CD4-positive, CD25-positive, alpha-beta regulatory T cell (primary cell): ENCODE measurements at regions not wholly inside any gene's neighbourhood (a gene's known extent, or its start where the extent isn't known, plus 50 kb on each side); places are given as distances from the start of the nearest gene placed in this dataset.

ENCODE experiments used
- ATAC-seq, 2 donors: fragments of 150-1000 bp; cut with Tn5 transposase; one replicate each; pipeline ENCODE4 v1.10.0; 2021; ENCODE audit warnings: low read depth in 2 of 2, moderate number of reproducible peaks in 2 of 2, moderate library complexity in 1 of 2
- DNase-seq, 3 donors: peaks; one replicate each; pipeline versions ENCODE4 v3.0.0 to v3.0.0-alpha.2; 2012 to 2022; ENCODE audit warnings: mixed read lengths in 1 of 3
- H3K27ac ChIP-seq: one replicate; pipeline ENCODE4 v1.7.0; 2013; ENCODE audit warnings: mild to moderate bottlenecking, low read length; ENCODE audit not compliant: insufficient read depth, poor library complexity, severe bottlenecking
- H3K27me3 ChIP-seq: one replicate; pipeline ENCODE4 v1.7.0; 2013; ENCODE audit warnings: low read length; ENCODE audit not compliant: control insufficient read depth, insufficient read depth
- H3K36me3 ChIP-seq: one replicate; pipeline ENCODE4 v1.7.0; 2013; ENCODE audit warnings: mild to moderate bottlenecking, low read length, moderate library complexity; ENCODE audit not compliant: control insufficient read depth, insufficient read depth
- H3K4me1 ChIP-seq: 2 replicates; pipeline ENCODE4 v1.7.0; 2013; ENCODE audit warnings: mild to moderate bottlenecking, low read length; ENCODE audit not compliant: insufficient read depth, control insufficient read depth, poor library complexity, severe bottlenecking
- H3K4me3 ChIP-seq: one replicate; pipeline ENCODE4 v1.7.0; 2013; ENCODE audit warnings: low read depth, mild to moderate bottlenecking, low read length, moderate library complexity
- H3K9me3 ChIP-seq, 2 experiments: 1 replicate in 1 of 2; 2 replicates in 1 of 2; pipeline ENCODE4 v1.7.0; 2013; ENCODE audit warnings: low read length in 2 of 2, mild to moderate bottlenecking in 1 of 2, moderate library complexity in 1 of 2; ENCODE audit not compliant: control insufficient read depth in 2 of 2
- H3K27ac Mint-ChIP-seq, 3 donors: one replicate each; pipeline ENCODE4 v1.8.0; 2020 to 2022; ENCODE audit warnings: mild to moderate bottlenecking in 3 of 3, mixed read lengths in 3 of 3, moderate library complexity in 2 of 3
- H3K27me3 Mint-ChIP-seq: one replicate; pipeline ENCODE4 v1.8.0; 2022; ENCODE audit warnings: mild to moderate bottlenecking, mixed read lengths
- H3K36me3 Mint-ChIP-seq: one replicate; pipeline ENCODE4 v1.8.0; 2020; ENCODE audit warnings: mixed read lengths
- H3K4me1 Mint-ChIP-seq, 4 donors: one replicate each; pipeline ENCODE4 v1.8.0; 2020 to 2022; ENCODE audit warnings: mixed read lengths in 4 of 4, mild to moderate bottlenecking in 1 of 4
- H3K4me3 Mint-ChIP-seq, 4 donors: one replicate each; pipeline ENCODE4 v1.8.0; 2020 to 2022; ENCODE audit warnings: mild to moderate bottlenecking in 4 of 4, mixed read lengths in 4 of 4, moderate library complexity in 3 of 4
- H3K9me3 Mint-ChIP-seq, 7 donors: one replicate each; pipeline ENCODE4 v1.8.0; 2020 to 2022; ENCODE audit warnings: mixed read lengths in 7 of 7, mild to moderate bottlenecking in 3 of 7, moderate library complexity in 2 of 7

DNA sequence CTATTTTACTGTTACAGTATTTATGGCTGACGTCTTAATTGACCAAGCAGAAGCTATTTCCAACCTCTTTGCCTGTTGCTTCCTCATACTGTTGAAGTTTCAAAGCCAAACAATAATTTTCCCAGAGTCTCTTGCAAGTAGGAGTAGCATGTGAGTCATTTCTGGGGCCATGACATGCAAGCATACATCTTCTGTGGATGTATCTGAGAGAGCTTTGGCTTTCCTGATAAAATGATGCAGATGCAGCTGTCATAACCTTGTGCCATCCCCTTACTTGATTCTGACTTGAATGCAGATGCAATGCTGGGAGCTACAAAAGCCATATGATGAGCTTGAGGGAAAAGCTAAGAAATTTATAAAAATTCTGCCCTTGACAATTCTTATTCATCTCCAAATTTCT, 243.1 kb upstream of the TENM4 start:
- no peak overlapping the region for H3K27ac ChIP-seq
- no peak overlapping the region for H3K27ac Mint-ChIP-seq
- no peak overlapping the region for H3K4me3 Mint-ChIP-seq
- no peak for DNase-seq
- H3K36me3 ChIP-seq: no peaks in the 10 kb centered on the region
- H3K36me3 Mint-ChIP-seq: no peaks in the 10 kb centered on the region
- no peaks in the 10 kb centered on the region for H3K27me3 ChIP-seq
- H3K4me1 Mint-ChIP-seq: no peaks in the 10 kb centered on the region
- no peaks in the 10 kb centered on the region for H3K9me3 ChIP-seq
- H3K9me3 Mint-ChIP-seq: peaks cover 0 to 11% (median 2%) of the 10 kb centered on the region in 7 donors
- H3K4me1 ChIP-seq: no peaks in the 10 kb centered on the region
- H3K27me3 Mint-ChIP-seq: no peaks in the 10 kb centered on the region
- no peak overlapping the region for H3K4me3 ChIP-seq
- ATAC-seq: no peak

DNA sequence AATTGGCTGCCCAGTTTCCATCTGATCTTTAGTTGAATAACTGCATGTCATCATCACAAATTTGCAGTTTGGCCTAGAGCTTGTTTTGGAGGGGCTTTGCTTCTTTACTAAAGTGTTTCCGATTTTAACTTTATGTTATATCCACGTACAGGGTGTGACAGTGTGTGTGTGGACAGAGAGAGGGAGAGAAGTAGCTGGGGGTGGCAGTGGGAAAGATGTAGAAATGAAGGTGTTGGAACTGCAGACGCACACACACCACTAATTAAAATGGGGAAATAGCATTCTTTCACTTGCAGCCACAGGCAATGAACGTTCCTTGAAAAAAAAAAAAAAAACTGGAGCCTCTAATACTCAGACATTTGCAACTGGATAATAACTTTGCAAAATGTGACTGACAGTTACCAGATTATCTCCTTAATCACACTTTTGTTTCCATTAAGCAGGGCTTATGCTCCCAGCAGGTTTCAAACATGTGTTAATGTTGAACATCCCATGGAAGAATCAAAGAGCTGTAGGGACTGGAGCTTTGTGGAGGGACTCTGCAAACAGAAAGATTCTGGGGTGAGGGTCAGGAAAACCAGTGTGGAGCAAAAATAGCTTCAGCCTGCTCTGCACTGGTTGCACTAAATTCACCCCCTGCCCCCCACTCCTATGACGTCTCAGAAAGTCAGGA, 238.1 kb upstream of the TENM4 start:
- ATAC-seq: no peak
- Mint-ChIP-seq H3K27me3 (no peaks in the 10 kb centered on the region), H3K4me3 (no peak overlapping the region), H3K36me3 (no peaks in the 10 kb centered on the region), H3K27ac (no peak overlapping the region), H3K9me3 (peaks cover 0 to 6% (median 3%) of the 10 kb centered on the region in 7 donors), H3K4me1 (no peaks in the 10 kb centered on the region)
- H3K4me1 ChIP-seq: no peaks in the 10 kb centered on the region
- no peak for DNase-seq
- no peak overlapping the region for H3K27ac ChIP-seq
- no peaks in the 10 kb centered on the region for H3K36me3 ChIP-seq
- no peak overlapping the region for H3K4me3 ChIP-seq
- no peaks in the 10 kb centered on the region for H3K27me3 ChIP-seq
- H3K9me3 ChIP-seq: no peaks in the 10 kb centered on the region

GRCh38 chr11:79676396-79676795, 235.6 kb upstream of the TENM4 start:
- H3K36me3 Mint-ChIP-seq: no peaks in the 10 kb centered on the region
- H3K27ac Mint-ChIP-seq: no peak overlapping the region
- Histone ChIP-seq H3K4me3 (no peak overlapping the region), H3K9me3 (no peaks in the 10 kb centered on the region), H3K4me1 (no peaks in the 10 kb centered on the region), H3K27me3 (no peaks in the 10 kb centered on the region), H3K36me3 (no peaks in the 10 kb centered on the region), H3K27ac (no peak overlapping the region)
- no peak for DNase-seq
- ATAC-seq: no peak
- no peaks in the 10 kb centered on the region for H3K4me1 Mint-ChIP-seq
- peaks cover 0 to 6% (median 3%) of the 10 kb centered on the region in 7 donors for H3K9me3 Mint-ChIP-seq
- H3K4me3 Mint-ChIP-seq: no peak overlapping the region
- no peaks in the 10 kb centered on the region for H3K27me3 Mint-ChIP-seq

GRCh38 chr11:79675081-79675480, 234.3 kb upstream of the TENM4 start:
- H3K9me3 ChIP-seq: no peaks in the 10 kb centered on the region
- Mint-ChIP-seq H3K27me3 (no peaks in the 10 kb centered on the region), H3K9me3 (peaks cover 0 to 4% (median 0%) of the 10 kb centered on the region in 7 donors), H3K4me1 (no peaks in the 10 kb centered on the region), H3K4me3 (no peak overlapping the region), H3K27ac (no peak overlapping the region), H3K36me3 (no peaks in the 10 kb centered on the region)
- no peak for ATAC-seq
- no peak overlapping the region for H3K4me3 ChIP-seq
- no peaks in the 10 kb centered on the region for H3K27me3 ChIP-seq
- no peak for DNase-seq
- no peaks in the 10 kb centered on the region for H3K36me3 ChIP-seq
- no peaks in the 10 kb centered on the region for H3K4me1 ChIP-seq
- H3K27ac ChIP-seq: no peak overlapping the region

GRCh38 chr11:79672786-79673185, 232.0 kb upstream of the TENM4 start:
- Mint-ChIP-seq H3K27me3 (no peaks in the 10 kb centered on the region), H3K4me1 (no peaks in the 10 kb centered on the region), H3K9me3 (no peaks in the 10 kb centered on the region), H3K27ac (no peak overlapping the region), H3K4me3 (no peak overlapping the region), H3K36me3 (no peaks in the 10 kb centered on the region)
- H3K27me3 ChIP-seq: no peaks in the 10 kb centered on the region
- H3K9me3 ChIP-seq: no peaks in the 10 kb centered on the region
- no peaks in the 10 kb centered on the region for H3K4me1 ChIP-seq
- no peaks in the 10 kb centered on the region for H3K36me3 ChIP-seq
- H3K27ac ChIP-seq: no peak overlapping the region
- ATAC-seq: no peak
- DNase-seq: no peak
- no peak overlapping the region for H3K4me3 ChIP-seq

DNA sequence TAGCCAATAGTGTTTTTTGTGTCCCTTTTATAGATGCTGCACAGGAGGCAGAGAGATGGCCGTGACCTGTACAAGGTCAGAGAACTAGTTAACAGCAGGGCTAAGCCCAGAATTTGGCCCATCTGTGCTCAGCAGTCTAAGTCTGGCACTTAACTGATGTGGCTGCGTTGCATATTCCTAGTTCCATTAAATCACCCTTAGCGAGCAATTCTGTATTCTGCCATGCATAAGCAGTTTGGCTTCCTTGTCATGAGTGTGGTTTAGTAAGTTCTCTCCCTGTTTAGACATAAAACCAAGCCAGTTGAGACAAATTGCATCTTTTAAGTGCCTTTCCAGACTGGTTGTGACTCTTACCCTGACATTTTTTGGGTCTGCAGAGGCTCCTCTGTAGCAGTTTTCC, 230.6 kb upstream of the TENM4 start:
- no peak overlapping the region for H3K27ac ChIP-seq
- Mint-ChIP-seq H3K9me3 (no peaks in the 10 kb centered on the region), H3K4me1 (no peaks in the 10 kb centered on the region), H3K27me3 (no peaks in the 10 kb centered on the region), H3K4me3 (no peak overlapping the region), H3K36me3 (no peaks in the 10 kb centered on the region), H3K27ac (no peak overlapping the region)
- ATAC-seq (no peak), DNase-seq (no peak)
- no peaks in the 10 kb centered on the region for H3K27me3 ChIP-seq
- no peaks in the 10 kb centered on the region for H3K36me3 ChIP-seq
- no peaks in the 10 kb centered on the region for H3K9me3 ChIP-seq
- no peaks in the 10 kb centered on the region for H3K4me1 ChIP-seq
- no peak overlapping the region for H3K4me3 ChIP-seq

- Histone ChIP-seq H3K4me1 (no peaks in the 10 kb centered on the region), H3K4me3 (no peak overlapping the region), H3K9me3 (no peaks in the 10 kb centered on the region), H3K27ac (no peak overlapping the region), H3K27me3 (no peaks in the 10 kb centered on the region), H3K36me3 (no peaks in the 10 kb centered on the region)
- no peak overlapping the region for H3K27ac Mint-ChIP-seq
- DNase-seq (no peak), ATAC-seq (no peak)
- no peaks in the 10 kb centered on the region for H3K9me3 Mint-ChIP-seq
- H3K4me3 Mint-ChIP-seq: no peak overlapping the region
- no peaks in the 10 kb centered on the region for H3K4me1 Mint-ChIP-seq
- H3K27me3 Mint-ChIP-seq: no peaks in the 10 kb centered on the region
- H3K36me3 Mint-ChIP-seq: no peaks in the 10 kb centered on the region
These were observed 230.1 kb upstream of the TENM4 start for GRCh38 chr11:79670882-79671281.

- H3K36me3 ChIP-seq: no peaks in the 10 kb centered on the region
- no peak overlapping the region for H3K27ac ChIP-seq
- Mint-ChIP-seq H3K27ac (no peak overlapping the region), H3K27me3 (no peaks in the 10 kb centered on the region), H3K36me3 (no peaks in the 10 kb centered on the region), H3K4me3 (no peak overlapping the region), H3K4me1 (no peaks in the 10 kb centered on the region), H3K9me3 (peaks cover 0 to 2% (median 0%) of the 10 kb centered on the region in 7 donors)
- no peak for DNase-seq
- no peak for ATAC-seq
- no peak overlapping the region for H3K4me3 ChIP-seq
- no peaks in the 10 kb centered on the region for H3K27me3 ChIP-seq
- no peaks in the 10 kb centered on the region for H3K9me3 ChIP-seq
- H3K4me1 ChIP-seq: no peaks in the 10 kb centered on the region
These were observed 227.7 kb upstream of the TENM4 start for GRCh38 chr11:79668575-79668974.
